Activated CD4-positive, alpha-beta T cell treated with anti-CD3 and anti-CD28 coated beads, Interleukin-2, Interleukin-6, amounts not matched to agents 100 ng/mL and 50 ng/mL, durations not matched to agents 16 hours and 8 hours (primary cell): ENCODE measurements at regions not wholly inside any gene's neighbourhood (a gene's known extent, or its start where the extent isn't known, plus 50 kb on each side); places are given as distances from the start of the nearest gene placed in this dataset.

Experiments used
- DNase-seq: peaks from one replicate; pipeline ENCODE4 v3.0.0-alpha.2; 2020

DNA sequence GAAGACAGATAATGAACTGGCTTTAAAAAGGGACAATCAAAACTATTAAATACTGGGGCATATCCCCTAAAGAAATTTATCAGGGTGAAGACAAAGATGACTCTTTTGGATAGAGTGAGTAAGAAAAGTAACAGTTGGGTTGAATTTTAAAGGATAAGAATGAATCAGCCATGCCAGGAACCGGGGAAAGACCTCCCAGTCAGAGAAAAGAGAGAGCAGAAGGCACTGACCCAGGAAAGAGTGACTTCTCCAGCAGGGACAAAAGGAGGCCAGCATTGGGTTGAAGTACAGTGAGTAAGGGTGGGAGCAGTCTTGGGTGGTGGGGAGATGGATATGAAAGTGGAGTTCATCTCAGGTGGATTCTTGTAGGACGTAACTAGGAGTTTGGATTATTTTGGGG is 516.9 kb upstream of the JAG1 start:
- DNase-seq = no peak

DNA sequence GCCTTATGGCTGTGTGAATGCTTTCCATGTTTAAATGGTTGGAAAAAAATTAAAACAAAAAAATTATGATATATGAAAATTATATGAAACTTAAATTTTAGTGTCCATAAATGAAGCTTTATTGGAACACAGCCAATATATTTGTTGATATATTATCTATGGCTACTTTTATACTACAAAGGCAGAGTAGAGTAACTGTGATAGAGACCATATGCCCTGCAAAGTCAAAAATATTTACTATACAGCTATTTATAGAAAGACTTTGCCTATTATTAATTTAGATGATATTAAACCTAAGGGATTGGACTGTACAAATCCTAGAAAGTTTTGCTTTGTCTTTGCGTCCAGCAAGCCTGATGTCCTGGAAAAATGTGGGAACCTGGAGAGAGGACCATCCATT is 518.3 kb upstream of the JAG1 start:
- DNase-seq = no peak

DNA sequence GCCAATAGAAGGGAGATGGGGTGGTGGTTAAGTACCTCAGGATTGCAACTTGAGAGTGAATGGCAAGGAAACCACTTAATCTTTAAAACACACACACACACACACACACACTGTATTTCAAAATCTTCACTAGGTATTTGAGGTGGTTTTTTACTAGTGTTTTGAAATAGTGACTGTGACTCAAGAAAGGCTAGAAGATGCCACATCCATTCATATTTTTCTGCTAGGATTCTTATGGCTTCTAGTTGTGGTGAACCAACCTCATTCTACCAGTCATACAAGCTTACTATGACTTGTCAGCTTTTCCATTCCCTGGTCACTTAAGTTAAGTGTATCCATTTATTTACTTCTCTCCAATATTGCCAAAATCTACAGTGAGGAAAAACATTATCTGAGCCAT is 519.4 kb upstream of the JAG1 start:
- DNase-seq = no peak

DNA sequence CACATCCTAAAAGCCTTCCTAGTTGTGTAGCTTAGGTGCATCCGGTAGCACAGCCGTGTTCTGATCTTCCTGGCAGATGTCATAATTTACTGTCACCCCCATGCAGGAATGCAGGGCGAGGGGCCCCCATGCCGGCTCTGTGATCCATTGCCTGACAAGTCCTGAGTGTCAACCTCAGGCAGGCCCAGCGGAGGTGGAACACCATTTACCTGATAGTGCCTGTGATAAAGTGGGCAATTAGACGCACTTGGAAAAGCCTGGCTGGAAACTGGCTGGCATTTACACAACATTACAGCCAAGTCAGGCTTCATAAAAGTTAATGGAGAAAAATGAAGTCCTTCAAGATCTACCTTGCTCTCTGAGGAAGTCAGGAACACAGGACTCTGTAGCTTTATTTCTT is 521.4 kb upstream of the JAG1 start:
- no peak for DNase-seq

DNA sequence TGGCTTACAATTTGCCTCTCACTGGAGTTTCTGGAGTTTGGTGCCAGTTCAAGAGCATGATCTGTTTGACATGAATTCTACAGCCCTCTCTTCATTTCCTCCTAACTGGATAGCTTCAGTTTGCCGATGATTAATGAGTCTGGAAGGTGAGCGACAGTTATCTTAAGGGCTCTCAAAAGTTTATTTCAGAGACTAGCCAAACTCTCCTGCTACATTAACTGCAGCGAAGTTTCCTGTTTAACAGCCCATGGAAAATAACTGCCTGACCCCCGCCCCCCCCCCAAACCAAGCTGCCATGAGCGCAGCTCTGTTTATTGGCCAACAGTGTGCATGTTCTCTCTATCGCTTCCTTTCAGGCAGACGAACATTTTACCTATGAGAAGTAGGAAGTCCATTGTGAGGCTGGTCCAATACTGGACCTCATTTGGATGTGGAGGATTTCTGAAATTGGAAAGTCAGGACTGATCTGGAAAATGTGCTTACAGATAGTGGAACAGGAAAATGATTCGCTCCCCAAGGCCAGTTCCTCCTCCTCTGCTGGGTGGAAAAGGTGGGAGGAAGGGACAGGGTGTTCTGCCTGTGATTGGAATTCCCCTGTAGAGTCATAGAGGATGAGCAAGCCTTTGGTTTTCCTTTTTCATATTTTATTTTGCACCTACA is 522.2 kb upstream of the JAG1 start:
- DNase-seq = no peak

DNA sequence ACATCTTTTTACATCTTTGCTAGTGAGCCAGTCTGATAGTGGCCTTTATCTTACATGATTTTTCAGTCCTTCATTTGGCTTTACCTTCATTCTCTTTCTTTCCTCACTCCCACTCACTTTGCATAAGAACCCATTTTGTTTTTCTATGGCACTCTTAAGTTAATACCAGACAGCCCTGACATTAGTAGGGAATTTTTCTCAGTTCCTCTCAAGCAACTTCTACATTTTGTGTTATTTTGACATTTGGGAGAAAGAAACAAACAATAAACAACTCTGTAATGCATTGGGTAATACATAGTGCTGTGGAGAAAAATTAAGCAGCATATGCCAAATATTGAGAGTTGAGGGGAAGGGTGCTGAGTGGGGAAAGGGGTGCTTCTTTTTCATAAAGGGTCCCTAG is 524.1 kb upstream of the JAG1 start:
- no peak for DNase-seq

DNA sequence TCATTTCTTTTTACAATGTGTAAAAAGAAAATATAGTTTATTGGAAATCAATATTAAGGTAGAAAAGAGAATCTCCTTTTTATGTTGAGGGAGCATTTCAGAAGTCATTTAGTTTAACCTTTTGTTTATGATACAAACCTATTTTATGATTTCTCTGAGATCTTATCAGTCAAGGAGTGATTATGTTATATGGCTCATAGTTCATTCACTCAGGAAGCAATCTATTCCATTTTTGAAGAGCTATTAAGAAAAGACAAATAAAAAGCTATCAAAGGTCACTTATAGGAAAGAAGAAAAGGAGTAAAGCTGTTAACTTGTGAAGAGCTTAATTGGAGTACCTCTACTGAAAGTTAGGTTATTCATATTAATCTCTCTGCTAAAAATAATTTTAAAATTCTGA is 526.6 kb upstream of the JAG1 start:
- DNase-seq = no peak

DNA sequence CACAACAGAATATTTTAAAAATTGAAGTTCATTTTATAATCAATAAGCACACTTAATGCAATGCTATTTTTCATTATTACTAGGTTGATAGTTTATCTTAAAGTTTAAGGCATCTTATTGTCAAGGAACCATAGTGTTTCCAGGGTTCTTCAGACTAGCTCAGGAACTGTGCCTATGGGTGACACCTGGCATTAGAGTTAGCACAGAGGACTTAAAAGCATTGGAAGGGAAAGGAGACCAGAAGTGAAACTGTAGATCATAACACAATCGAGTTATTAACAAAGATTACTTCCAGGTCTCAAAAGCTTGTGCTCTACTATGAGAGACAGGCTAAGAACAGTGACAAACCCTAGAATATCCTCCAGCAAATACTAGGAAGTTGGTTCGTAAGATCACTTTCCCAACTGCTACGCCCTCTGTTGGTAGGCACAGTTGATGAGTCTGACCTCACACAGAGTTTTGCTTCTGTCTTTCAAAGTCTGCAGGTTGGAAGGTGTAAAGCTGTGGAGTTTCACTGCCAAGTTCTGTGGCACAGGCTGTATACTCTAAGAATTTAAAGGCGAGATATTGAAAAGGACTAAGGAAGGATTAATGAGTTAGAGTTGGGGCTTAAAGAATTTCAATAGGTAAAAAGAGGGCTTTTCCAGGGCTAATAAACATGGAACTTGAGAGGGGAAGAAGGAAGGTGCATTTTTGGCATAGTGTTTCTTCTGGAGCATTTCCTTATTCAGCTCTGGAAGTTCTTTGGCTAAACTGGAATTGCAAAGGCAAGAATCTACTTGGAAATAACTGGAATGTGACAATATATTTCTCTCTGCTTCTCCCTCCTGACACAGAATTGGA is 531.3 kb upstream of the JAG1 start:
- peak; percentile 31 for DNase-seq

DNA sequence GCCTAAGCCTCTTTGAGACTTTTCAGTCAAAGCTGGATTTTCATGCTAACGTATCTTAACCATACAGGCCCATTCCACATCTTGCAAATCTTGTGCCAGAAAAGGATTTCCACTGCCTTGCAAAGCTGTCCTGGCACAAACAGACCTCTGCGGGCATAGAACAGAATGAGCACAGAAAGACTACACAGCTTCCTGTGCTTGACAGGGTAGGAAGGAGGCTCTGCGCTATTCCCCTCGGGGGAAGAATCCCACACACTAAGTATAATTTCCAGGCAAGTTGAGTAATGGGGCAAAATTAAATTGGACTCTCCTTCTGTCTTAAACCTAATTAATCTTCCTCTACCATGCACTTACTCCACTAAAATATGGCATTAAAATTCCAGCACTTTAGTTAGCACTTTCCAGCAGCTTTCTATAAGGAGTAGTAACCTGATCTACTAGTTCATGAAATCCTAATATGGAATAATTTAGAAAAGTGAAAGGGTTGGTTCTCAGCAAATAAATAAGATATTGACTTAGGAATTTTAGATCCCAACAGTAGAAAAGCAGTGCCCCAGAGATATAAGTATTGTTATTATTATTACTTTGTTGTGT is 532.1 kb upstream of the JAG1 start:
- DNase-seq = no peak

DNA sequence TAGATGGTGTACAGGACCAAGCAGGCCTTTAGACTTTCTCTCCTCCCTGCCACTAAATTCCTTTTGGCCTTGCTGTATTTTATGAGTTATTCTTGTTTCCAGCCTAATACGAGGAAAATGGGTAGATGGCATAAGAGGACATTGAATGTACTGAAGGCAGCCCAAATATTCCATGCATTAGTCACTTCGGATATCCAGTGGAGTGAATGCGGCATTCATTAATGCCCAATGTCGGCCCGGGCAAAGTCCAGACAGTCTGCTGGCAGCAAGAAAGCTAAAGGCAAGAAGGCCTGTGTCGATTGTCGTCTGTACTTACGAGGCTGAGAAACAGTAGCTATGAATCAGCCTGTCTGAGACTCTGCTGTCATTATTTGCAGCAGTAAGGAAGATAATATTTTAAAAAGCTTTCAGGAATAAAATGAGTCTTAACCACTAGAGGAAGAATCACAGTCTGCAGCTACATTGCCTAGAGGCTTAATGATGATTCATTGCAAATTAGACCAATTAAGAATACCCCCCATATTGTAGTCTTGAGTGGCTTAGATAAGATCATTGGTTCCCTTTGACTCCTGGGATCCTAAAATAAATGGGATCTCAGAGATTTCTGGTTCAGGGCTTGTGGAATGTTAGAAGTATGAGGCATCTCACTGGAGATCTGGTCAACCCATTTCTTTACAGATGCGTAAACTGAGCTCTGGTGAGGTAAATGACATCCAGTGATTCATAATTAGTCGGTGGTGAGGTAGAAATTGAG is 534.1 kb upstream of the JAG1 start:
- no peak for DNase-seq

DNA sequence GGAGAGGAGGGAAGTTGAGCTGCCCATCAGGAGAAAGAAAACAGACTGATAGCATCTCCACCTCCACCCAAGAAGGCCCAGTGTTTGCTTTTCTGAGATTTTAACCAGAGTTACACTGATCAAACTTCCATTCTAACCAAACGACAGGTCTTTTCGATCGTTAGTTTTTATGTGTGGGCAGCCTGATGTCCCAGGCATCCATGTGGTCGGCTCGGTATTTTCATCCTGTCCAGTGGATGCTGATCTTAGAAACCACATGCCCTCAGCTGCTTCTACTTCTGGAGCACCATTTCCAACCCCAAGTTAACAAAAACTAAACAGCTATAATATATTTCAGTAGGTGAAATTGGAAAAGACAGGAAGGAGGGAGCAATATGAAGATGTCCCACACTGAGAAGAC is 536.8 kb upstream of the JAG1 start:
- no peak for DNase-seq

DNA sequence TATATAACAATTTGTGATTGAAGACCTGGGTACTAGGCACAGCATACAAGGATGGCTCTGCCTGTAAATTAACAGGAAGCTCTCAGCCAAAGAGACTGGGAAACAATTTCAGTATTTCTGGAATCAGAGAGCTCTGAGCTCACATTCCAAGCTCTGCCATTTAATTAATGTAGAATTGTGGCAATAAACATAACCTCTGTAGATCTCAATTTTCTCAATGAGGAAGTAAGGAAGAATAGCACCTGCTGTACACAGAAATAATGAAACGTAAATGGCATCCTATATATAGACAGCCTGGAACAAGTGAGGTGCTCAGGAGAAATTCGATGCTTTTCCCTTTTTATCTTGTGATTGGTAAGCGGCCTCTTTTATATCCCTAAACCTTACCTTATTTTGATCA is 538.5 kb upstream of the JAG1 start:
- no peak for DNase-seq

DNA sequence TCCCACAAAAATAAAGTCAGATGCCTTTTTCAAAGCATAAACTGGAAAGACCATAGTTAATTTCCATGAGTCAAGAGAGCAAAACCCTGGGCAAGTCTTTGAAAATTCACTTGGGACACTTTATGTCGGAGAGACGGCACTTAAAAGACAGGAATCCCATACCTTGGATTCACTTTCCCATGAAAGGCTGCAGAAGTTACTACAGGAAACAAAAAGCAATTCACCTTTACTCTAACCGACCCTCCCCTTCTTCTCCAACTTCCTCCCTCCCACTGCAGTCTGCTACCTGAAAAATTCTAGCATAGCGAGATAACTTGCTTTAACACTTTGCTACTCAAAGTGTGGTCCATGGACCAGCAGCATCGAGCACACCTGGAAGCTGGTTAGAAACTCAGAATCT is 539.1 kb upstream of the JAG1 start:
- DNase-seq = no peak

DNA sequence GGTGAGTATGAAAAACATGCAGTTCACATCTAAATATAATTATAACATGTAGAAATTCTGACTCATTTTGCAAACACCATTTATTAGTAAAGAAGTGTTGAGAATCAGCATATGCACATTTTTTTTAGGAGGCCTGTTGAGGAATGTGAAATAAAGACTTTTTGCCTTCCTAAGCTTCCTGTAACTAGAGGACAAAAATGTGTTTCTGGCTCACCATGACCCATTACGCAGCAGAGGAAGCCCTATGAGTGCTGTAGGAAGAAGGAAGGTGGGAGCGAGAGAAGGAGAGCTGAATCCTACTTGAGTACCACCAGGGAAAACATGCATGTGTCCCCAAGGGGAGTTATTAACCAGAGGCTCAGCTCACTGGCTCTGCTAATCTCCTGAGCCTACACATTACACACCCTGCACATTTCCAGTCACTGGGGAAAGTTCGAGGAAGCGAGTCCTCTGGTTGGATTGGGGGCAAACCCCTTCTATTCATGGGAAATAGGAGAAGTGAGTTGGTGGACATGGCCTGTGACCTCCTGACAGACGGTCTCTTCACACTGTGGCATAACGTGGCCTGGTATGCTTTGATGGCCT is 540.5 kb upstream of the JAG1 start:
- DNase-seq = no peak

DNA sequence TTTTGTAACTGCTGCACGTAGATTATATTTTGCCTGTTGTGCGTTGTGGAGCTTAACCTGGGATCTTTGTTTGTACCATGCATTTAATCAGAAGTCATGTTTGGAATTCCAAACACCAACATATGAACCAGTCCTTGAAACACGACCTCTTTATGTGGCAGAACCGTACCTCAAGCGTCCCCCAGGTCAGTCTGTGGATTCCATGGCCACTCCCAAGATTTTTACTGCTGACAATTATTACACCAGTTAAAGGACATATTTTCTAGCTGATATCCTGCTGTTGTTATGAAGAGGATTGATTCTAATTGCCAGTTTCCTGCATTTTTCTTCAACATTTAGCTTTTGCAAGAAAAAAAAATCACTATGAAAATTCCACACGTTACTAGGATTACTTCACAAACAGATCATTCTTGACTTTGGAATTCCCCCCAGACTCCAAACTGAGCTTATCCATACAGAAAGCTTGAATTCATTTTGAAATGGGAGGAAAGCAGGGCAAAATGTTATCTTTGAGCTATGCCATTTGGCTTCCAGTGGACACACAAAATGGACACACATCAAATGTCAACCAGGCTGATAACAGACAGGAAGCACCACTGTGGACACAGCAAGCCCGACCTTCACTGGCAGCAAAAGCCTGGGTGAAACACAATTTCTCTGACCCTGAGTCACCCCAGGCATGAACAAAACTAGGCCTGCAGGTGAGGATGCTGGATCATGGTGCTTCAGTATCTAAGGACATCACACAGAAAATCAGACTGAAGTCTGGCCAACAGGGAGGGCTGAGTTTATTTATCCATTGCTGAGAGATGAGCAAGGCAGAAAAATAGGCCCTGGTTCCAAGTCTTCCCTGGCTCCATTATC is 542.9 kb upstream of the JAG1 start:
- DNase-seq = no peak

DNA sequence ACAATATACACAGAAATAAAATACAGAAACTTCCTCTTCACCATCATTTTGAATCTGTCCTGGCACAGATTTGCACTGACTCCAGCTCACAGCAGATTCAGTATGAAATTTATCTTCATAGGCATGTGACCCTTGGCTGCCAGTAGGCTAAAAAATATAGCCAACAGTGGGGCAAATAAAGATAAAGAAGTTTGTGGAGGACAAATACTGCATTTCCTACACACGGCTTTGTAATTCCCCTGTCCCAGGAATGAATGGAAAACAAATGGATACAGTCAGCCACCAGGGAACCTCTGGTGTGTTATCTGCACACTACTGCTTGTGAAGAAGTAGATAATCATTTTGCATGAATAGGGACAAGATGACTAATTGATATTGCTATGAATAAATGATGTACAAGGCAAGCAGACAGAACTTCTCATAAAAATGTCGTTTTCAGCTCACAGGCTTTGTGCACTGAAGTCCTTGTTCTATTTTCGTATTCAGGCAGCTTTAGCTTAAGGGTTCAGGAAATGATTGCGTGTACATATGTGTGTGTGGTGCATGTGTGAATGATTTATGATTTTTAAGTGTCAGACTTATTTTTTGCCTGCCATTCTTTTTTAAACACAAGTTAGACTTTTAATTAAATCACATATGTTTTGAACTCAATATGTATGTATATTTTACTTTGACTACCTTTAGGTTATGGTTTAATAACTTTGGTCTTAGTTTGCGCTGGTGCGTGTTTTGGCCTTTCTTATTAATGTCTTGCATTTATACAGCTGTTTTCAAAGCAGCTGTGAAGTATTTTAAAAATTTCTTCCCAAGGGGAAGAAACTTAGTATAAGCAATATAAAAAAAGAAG is 543.8 kb upstream of the JAG1 start:
- DNase-seq = no peak

DNA sequence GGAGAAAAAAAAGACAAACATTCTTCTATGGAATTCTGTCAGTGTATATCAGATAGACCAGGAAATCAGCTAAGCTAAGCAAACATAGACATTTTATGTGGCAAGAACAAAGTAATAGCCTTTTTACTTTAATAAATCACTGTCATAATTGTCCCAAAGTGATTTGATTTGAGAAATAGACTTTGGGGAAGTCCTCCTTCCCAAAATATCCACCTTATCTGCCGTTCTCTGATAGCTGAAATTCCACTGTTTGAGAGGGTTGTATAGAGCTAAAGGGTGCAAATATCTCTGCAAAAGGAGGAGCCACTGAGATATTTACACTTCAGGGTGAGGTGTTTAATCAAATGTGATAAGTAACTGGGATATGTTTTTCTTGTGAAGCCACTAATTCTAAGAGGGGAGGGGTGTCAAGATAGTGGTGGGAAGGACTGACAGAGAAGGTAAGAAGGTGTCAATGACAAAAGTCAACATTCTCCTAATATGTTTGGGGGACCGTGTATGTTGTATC is 544.4 kb upstream of the JAG1 start:
- no peak for DNase-seq

DNA sequence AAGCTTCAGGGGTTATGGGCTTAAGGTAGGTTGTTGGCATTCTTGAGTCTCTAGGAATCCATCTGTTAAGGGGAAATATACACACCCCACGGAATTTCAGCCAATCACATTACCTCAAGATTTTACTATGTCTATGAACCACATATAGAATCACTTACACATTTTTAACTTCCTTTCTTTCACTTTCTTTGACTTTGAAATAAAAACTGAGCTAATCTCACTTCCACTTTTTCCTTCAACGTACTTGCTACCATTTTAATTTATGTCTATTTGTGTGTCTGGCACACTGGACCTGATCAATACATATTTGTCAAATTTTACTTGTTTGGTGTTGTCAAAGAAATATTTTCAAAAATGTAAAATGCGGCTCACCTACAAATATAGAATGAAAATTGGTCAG is 545.4 kb upstream of the JAG1 start:
- no peak for DNase-seq

DNA sequence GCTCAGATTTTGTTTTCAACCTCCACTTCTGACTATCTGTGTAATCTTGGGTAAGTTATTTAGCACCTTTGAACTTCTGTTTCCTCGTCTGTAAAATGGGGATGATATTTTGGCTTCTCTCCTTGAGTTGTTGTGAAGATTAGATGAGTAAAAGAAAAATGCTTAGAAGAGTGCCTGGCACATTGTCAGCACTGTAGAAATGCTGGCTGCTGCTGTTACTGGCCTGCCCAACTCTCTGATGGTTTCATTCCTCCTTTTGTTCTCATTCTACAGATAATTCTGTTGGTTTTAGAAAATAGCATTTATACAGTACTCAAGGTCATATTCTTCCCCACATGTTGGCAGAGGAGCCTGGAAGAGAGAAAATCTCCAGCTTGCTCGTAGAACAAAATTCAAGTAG is 547.2 kb upstream of the JAG1 start:
- DNase-seq = no peak

DNA sequence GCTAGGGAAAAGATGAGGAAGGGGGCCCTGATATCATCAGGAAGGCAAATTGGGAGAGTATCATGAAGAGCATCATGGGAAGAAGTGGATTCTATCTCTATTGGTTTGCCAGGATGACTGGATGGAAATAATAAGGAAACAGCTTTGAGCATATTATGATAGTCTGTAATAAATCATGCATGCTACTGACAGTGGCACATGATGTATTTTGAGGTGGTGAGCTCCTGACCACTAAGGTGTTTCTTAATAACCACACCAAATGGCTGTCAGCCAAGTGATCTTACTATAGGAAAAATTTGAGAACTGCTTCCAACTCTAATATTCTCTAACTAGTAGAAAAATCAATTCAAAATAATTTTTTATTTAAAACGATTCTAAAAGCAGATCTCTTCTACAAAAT is 548.4 kb upstream of the JAG1 start:
- no peak for DNase-seq

DNA sequence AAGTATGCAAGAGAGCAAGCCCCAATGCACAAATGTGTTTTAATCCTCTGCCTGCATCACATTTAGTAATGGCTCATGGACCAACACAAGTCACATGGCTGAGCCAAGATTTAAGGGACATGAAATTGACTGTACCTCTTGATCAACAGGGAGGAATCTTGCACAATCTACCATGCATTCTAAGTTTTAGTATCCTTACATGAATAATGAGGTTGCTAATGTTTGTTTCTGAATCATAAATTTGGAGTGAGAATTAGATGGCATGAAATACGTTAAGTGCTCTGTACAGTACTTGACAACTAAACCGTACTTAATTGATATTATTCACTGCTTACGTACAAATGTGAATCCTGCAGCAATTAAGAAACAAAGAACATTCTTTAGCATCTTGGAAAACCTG is 553.8 kb upstream of the JAG1 start:
- no peak for DNase-seq
